ENCODE measurements at regions not wholly inside any gene's neighbourhood (a gene's known extent, or its start where the extent isn't known, plus 50 kb on each side); places are given as distances from the start of the nearest gene placed in this dataset.

DNA sequence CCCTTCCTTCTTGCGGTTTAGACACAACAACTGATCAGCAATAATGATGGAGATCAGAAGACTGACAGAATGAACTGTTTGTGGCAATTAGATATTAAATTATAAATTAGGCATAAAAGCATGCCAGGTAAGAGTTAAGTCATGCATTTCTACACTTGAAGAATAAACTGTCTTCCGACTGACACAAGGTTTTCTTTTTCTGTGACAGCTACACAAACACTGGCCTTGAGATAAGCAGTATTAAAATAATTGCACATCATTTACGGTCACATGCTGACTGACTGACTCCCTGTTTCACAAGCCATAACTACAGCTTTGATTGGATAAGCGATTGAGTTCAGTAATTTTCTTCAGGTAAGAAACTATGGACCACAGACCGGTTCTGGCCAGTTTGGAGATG lies 56.2 kb downstream of the UBE2NL start:
- TF ChIP-seq, protein P1, sequence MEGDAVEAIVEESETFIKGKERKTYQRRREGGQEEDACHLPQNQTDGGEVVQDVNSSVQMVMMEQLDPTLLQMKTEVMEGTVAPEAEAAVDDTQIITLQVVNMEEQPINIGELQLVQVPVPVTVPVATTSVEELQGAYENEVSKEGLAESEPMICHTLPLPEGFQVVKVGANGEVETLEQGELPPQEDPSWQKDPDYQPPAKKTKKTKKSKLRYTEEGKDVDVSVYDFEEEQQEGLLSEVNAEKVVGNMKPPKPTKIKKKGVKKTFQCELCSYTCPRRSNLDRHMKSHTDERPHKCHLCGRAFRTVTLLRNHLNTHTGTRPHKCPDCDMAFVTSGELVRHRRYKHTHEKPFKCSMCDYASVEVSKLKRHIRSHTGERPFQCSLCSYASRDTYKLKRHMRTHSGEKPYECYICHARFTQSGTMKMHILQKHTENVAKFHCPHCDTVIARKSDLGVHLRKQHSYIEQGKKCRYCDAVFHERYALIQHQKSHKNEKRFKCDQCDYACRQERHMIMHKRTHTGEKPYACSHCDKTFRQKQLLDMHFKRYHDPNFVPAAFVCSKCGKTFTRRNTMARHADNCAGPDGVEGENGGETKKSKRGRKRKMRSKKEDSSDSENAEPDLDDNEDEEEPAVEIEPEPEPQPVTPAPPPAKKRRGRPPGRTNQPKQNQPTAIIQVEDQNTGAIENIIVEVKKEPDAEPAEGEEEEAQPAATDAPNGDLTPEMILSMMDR (IDR thresholded peaks at IDR 0.05) = no peak
- TF ChIP-seq POLR2A (IDR thresholded peaks at IDR 0.05) (no peak), POLR2AphosphoS5 (IDR thresholded peaks at IDR 0.05) (no peak)

Data from upper lobe of left lung (tissue), 4 donors.